ENCODE measurements at regions not wholly inside any gene's neighbourhood (a gene's known extent, or its start where the extent isn't known, plus 50 kb on each side); places are given as distances from the start of the nearest gene placed in this dataset.

- TF ChIP-seq CTCF (IDR thresholded peaks at IDR 0.05) (no peak), POLR2A (IDR thresholded peaks at IDR 0.05) (no peak)
These were observed 80.3 kb upstream of the UQCRFS1 start for GRCh38 chr19:29293292-29293691.
